ENCODE measurements at regions not wholly inside any gene's neighbourhood (a gene's known extent, or its start where the extent isn't known, plus 50 kb on each side); places are given as distances from the start of the nearest gene placed in this dataset.
"Not testable (repeated sequence)": the region's sequence is repeated elsewhere in the genome, so short reads cannot be mapped to it uniquely, and the experiment has no call there.

DNA sequence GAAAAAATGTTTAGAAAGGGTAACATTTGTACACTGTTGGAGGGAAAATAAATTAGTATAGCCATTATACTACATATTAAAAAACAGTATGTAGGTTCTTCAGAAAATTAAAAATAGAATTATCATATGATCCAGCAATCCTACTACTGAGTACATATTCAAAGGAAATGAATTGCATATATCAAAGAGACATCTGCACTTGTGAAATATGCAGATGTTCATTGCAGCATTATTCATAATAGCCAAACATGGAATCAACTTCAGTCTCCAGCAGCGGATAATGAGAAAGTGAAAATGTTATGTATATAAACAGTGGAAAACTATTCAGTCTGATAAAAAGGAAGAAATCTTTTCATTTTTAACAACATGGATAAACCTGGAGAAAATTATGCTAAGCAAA is 695.5 kb downstream of the SLCO4C1 start:
- intact Hi-C loops (cut with DNase I, micrococcal nuclease) = no loop called here
- no peak for ATAC-seq
- DNase-seq = no peak

DNA sequence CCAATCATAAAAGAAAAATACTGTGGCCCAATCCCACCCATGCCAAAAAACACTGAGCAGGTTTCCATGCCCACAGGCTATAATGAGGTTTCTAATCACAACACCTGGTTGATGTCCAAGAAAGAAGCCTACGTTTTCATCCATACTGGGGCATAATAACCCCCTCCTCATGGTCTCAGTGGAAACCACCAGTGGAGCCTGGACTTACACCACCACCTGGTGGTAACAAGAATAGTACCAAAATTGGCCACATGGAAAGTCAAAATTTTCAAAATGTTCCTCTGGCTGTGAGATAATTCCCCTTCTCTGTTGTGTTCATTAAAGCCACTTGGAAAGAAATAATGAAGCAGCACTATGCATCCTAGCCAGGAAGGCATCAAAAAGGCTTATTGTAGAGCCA is 687.3 kb upstream of the ST8SIA4 start:
- intact Hi-C loops (cut with DNase I, micrococcal nuclease) = no loop called here
- ATAC-seq (no peak), DNase-seq (no peak)

DNA sequence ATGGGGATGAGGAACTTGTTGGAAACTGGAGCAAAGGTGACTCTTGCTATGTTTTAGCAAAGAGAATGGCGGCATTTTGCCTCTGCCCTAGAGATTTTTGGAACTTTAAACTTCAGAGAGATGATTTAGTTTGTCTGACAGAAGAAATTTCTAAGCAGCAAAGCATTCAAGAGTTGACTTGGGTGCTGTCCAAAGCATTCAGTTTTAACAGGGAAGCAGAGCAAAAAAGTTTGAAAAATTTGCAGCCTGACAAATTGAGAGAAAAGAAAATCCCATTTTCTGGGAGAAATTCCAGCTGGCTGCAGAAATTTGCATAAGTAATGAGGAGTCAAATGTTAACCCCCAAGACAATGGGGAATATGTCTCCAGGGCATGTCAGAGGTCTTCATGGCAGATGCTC is 682.3 kb upstream of the ST8SIA4 start:
- intact Hi-C loops (cut with DNase I, micrococcal nuclease) = no loop called here
- DNase-seq (no peak), ATAC-seq (no peak)

DNA sequence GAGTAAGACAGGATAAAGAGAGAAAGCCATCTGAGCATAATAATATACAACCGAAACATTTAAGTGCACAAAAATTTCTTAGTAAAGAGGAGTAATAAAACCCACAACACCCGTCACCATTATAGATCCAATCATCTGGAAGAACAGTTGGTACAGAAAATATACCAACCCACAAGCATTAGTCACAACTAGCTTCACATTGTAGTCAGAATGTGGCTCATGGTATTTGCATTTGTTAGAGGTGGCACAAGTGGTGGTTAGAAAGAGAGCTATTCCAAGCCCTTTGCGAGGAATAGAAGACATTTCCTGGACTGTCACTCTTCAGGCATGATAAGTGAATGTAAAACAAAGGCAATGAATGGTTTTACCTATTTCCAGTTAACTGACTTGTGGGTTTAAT is 677.5 kb upstream of the ST8SIA4 start:
- intact Hi-C loops (cut with DNase I, micrococcal nuclease) = no loop called here
- DNase-seq (no peak), ATAC-seq (no peak)

DNA sequence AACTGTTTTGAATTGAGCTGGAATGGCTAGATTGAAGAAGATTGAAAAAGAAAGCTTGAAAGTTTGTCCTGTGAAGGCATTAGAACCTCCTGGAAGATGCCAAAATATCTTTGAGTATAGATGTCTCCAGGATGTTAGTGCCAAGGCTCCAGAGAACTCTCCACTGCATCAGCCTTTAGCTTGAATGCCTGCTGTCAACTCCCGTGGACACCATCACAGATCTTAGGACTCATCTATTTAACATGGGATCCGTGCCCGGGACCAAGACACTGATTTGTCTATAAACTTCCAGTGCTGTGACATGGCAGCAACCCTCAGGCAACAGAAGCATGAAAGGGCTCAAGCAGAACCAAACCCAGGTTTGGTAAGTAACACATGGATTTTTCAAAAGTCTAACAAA is 670.9 kb upstream of the ST8SIA4 start:
- ATAC-seq (no peak), DNase-seq (no peak)
- intact Hi-C loops (cut with DNase I, micrococcal nuclease) = no loop called here

DNA sequence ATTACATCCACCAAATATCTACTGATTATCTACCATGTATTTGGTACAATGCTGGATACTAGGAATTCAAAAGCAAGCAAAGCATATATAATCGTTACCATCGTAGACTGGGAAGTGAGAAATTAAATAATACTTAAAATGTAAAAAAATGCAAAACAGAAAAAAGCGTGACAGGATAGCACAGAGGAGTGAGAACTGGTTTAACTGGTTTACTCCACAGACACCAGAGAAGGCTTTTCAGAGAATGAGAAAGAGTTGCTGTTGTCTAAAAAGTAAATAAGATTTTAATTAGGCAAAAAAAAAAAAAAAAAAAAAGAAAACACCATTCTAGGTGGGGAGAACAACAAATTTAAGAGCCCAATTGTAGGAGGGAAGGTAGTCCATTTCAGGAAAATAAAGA is 657.9 kb upstream of the ST8SIA4 start:
- DNase-seq (no peak), ATAC-seq (no peak)
- intact Hi-C loops (cut with DNase I, micrococcal nuclease) = no loop called here

DNA sequence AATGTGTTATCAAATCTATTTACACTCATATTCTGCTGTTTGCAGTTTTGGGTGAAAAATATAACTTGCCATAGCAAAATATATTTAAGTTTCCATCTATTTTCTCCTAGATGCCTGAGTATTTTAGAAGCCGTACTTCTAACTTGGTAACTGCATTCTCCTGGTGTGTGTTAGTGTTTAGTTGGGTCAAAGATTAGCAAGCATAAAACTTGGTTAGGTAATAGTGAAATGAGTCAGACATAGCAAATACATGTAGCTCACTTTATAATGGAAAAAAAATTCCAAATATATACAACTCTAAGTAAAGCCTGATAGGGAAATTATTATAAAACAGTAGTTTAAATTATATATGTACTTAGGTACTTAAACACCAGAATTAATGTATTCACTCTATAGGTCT is 640.7 kb upstream of the ST8SIA4 start:
- ATAC-seq (no peak), DNase-seq (no peak)
- intact Hi-C loops (cut with DNase I, micrococcal nuclease) = no loop called here

DNA sequence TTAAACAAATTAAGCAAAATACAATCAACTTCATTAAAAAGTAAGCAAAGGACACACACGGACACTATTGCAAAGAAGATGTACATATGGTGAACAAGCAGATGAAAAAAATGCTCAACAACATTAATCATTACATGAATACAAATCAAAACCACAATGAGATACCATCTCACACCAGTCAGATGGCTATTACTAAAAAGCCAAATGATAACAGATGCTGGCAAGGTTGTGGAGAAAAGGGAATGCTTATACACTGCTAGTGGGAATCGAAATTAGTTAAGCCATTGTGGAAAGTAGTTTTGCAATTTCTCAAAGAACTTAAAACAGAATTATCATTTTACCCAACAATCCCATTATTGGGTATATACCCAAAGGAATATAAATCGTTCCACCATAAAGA is 636.2 kb upstream of the ST8SIA4 start:
- no peak for DNase-seq
- intact Hi-C loops (cut with DNase I, micrococcal nuclease) = no loop called here
- no peak for ATAC-seq

DNA sequence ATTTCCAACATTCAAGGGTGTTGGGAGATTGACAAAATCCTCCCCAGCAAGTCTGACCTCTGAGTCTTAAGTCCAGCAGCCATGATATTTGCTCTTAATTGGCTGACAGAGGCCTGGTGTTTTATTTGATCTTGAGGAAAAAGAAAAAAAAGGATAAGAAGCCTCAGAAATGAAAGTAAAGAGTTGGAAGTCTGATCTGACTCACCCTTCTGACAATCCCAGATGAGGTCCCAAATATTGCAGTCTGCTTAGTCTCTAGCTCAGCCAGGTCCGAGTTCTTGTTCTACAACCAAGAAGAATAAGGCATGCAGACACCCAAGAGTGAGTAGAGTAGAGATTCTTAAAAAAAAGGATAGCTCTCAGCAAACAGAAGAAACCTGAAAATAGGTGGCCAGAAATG is 632.5 kb upstream of the ST8SIA4 start:
- DNase-seq = no peak

DNA sequence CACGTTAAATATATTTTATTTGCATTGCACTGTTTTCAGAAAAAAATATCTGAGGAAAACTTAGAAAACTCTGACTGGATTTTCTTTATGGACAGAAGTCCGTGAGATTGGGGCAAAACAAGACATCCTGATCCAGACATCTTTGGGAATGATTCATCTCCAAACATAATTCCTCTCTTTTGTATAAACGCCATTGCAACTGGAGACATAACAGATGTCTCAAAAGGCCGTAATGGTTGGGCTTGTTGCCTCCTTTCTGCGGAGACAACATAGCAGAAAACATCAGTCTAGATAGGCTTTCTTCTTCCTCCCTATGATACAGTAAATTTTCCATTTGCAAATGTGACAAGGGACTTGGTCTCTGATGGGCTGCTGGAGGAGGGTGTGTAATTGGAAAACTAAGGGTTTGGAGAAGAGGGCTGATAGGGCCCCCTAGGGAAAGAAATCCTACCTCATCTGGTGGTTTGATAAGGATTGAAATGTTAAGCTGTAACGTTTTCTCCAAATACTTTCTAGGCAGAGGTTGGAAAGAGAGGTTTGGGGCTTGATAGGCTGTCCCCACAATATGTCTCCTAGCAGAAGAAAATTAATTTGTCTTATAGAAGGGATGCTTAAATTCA is 631.5 kb upstream of the ST8SIA4 start:
- intact Hi-C loops (cut with DNase I, micrococcal nuclease) = no loop called here
- DNase-seq = no peak
- no peak for ATAC-seq

More for the DNA sequence above, 632.5 kb upstream of the ST8SIA4 start:
- intact Hi-C loops (cut with DNase I, micrococcal nuclease) = no loop called here
- no peak for ATAC-seq

DNA sequence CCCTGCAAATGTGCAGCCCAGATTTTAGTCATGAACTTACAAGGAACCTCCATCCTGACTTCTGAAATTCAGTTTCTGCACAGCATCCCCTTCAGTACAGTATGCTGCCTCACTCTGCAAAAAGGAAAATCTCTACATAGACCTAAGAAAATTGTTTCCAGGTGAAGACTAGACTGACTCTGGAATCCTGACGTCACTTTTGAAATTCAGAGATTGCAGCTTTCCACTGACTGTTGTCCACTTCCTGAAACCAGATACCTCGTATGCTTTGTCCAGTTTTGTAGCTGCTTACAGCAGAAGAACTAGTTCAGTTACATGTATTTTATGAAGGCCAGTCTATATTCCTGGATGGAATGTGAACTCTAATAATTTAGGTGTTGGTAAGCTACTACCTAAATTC is 629.3 kb upstream of the ST8SIA4 start:
- DNase-seq = no peak
- intact Hi-C loops (cut with DNase I, micrococcal nuclease) = no loop called here
- ATAC-seq = no peak

DNA sequence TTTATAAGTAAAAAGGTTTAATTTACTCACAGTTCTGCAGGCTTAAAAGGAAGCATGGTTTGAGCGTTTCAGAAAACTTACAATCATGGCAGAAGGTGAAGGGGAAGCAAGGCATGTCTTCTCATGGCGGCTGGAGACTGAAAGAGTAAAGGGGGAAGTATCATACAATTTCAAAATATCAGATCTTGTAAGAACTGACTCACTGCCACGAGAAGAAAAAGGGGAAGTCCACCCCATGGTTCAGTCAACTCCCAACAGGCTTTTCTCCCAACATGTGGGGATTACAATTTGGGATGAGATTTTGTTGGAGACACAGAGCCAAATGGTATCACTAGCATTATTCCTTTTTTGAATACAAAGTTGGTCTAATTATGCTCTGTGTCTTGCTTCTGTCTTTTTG is 627.9 kb upstream of the ST8SIA4 start:
- intact Hi-C loops (cut with DNase I, micrococcal nuclease) = no loop called here
- ATAC-seq (no peak), DNase-seq (no peak)

DNA sequence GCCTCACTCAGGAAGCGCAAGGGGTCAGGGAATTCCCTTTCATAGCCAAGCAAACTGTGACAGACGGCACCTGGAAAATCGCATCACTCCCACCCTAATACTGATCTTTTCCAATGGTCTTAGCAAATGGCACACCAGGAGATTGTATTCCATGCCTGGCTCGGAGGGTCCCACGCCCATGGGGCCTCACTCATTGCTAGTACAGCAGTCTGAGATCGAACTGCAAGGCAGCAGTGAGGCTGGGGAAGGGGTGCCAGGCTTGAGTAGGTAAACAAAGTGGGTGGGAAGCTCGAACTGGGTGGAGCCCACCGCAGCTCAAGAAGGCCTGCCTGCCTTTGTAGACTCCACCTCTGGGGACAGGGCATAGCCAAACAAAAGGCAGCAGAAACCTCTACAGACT is 626.0 kb upstream of the ST8SIA4 start:
- ATAC-seq; intact Hi-C loops (cut with DNase I, micrococcal nuclease); DNase-seq: not testable (repeated sequence)

DNA sequence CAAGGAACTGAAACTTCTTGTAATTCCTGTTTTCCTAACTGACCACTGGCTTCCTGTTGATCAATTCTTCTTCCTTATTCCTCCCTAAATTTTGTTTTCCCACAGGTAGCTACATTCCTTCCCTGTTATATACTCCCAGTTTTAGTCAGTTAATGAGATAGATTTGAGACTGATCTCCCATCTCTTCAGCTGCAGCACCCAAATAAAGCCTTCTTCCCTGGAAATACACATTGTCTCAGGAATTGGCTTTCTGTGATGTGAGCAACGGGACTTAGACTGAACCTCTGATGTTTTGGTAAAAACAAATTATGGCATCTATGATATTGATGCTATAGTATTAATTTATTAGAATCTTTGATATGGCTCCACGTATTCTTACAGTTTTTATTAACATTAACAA is 617.3 kb upstream of the ST8SIA4 start:
- intact Hi-C loops (cut with DNase I, micrococcal nuclease) = no loop called here
- ATAC-seq = no peak
- no peak for DNase-seq

DNA sequence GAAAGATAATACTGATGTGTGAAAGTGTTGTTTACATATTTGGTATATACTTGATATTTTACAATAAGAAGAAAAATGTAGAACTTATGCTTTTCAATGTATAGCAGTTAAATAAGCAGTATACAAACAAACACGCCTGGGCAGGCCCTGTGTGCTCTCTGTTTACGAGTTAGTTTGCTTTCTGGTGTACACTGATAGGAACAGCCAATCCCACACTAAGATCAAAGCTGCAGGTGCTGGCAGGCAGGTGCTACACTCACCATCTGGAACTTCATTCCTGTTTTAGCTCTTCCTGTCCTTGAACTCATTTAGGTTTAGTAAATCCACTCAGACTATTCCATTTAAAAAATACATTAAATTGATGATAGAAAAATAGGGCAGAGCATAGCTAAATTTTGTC is 614.7 kb upstream of the ST8SIA4 start:
- no peak for ATAC-seq
- intact Hi-C loops (cut with DNase I, micrococcal nuclease) = no loop called here
- DNase-seq = no peak

DNA sequence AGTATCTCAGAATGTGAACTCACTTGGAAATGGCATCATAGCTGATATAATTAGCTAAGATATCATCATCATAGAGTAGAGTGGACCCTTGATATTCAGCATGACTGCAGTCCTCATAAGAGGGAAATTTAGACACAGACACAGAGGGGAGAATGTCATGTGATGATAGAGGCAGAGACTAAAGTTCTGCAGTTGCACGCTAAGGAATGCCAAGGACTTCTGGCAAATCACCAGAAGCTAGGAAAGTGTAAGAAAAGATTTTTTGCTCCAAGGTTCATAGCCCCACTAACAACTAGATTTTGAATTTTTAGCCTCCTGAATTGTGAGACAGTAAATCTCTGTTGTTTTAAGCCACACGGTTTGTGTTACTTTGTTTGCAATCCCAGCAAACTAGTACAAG is 612.6 kb upstream of the ST8SIA4 start:
- ATAC-seq = no peak
- no peak for DNase-seq
- intact Hi-C loops (cut with DNase I, micrococcal nuclease) = no loop called here

DNA sequence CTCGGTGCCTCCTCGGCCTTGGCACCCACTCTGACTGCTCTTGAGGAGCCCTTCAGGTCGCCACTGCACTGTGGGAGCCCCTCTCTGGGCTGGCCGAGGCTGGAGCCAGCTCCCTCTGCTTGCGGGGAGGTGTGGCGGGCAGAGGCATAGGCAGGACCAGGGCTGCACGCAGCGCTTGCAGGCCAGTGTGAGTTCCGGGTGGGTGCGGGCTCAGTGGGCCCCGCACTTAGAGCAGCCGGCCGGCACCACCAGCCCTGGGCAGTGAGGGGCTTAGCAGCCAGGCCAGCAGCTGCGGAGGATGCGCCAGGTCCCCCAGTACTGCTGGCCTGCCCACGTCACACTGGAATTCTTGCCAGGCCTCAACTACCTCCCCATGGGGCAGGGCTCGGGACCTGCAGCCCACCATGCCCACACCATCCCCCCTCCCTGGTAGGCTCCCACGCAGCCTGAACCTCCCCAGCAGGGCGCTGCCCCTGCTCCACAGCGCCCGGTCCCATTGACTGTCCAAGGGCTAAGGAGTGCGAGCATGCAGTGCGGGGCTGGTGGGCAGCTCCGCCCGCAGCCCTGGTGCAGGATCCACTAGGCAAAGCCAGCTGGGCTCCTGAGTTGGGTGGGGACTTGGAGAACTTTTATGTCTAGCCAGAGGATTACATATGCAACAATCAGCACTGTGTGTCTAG is 602.9 kb upstream of the ST8SIA4 start:
- intact Hi-C loops (cut with DNase I, micrococcal nuclease) = no loop called here
- no peak for DNase-seq
- ATAC-seq = no peak

DNA sequence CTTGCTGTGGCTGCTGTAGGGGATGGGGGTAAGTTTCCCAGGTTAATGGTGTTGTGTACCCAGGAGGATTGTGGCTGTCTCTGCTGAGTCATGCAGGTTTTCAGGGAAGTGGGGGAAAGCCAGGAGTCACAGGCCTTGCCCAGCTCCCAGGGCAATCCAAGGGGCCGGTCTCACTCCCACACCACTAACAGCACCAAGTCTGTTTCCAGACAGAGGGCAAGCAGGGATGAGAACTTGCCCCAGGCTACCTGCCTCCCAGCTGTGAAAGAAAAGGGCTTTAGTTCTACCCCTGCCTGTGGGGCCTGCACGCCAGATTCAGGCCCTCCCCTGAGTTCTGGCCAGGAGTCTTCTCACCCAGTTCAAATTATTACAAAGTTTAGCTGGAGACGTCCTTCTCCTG is 579.8 kb upstream of the ST8SIA4 start:
- no peak for ATAC-seq
- no peak for DNase-seq
- intact Hi-C loops (cut with DNase I, micrococcal nuclease) = no loop called here

DNA sequence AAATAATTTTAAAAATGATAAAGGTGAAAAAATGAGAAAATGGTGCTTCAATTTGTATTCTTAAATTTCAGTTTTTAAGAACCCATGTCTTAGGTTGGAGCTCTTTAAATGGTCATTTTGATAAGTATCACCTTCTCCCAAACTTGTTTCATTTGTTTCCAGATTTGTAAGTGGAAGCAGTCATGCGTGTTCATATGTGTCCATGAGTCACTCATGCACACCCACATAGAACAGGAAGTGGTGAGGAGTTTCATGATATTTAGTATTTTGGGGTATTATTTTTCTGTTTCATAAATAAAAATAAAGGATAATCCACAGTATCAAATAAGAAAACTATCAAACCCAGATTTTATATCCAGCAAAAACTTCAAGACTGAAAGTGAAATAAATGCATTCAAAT is 570.4 kb upstream of the ST8SIA4 start:
- no peak for DNase-seq
- intact Hi-C loops (cut with DNase I, micrococcal nuclease) = no loop called here
- no peak for ATAC-seq

DNA sequence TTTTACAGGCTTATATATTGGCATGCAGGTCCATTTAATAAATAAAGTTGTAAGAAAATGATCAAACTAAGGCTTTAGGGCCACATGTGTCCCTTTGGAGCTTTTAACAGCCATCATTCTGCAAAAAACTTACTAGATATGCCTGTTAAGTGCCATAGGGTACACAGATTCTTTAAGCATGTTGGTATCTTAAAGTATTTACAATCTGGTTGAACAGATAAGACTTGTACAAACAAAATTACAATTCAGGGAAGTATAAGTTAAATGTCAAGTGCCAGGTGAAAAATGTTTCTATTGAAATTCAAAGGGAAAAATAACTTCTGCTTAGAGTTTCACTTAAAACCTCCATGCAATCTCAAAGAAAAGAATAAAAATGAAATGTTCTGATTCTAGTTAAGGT is 558.4 kb upstream of the ST8SIA4 start:
- DNase-seq = no peak
- no peak for ATAC-seq
- intact Hi-C loops (cut with DNase I, micrococcal nuclease) = no loop called here

DNA sequence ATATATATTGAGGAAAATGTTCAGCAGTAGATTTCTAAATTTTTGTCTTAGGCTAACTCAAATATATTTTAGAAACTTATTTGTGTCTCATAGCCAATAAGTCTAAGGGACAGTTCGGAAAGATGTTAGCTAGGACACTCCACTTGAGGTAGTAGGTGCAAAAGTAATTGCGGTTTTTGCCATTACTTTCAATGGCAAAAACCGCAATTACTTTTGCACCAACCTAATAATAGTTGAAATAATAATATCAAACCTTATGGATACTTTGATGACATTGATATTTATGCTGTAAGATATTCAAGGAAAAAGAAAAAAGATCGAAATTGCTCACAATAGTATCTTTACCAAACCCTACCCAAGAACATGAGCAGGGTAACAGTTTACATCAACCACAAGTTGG is 555.5 kb upstream of the ST8SIA4 start:
- DNase-seq (no peak), ATAC-seq (no peak)
- intact Hi-C loops (cut with DNase I, micrococcal nuclease) = no loop called here

All from left colon (tissue), 2 donors.